Stimulated activated CD8-positive, alpha-beta memory T cell treated with anti-CD3 and anti-CD28 coated beads, Interleukin-12 subunit alpha, Interleukin-12 subunit beta, amount 100 ng/mL, for 4 hours (primary cell): ENCODE measurements at regions not wholly inside any gene's neighbourhood (a gene's known extent, or its start where the extent isn't known, plus 50 kb on each side); places are given as distances from the start of the nearest gene placed in this dataset.
"Not testable (repeated sequence)": the region's sequence is repeated elsewhere in the genome, so short reads cannot be mapped to it uniquely, and the experiment has no call there.

Experiments
- DNase-seq: peaks from one replicate; pipeline ENCODE4 v3.0.0-alpha.2; 2020; ENCODE audit warnings: low read depth

- no peak for DNase-seq
Measured at GRCh38 chr2:240255811-240256703, 115.6 kb upstream of the OTOS start.

- DNase-seq = no peak
Measured at GRCh38 chr2:240256704-240257637, 116.5 kb upstream of the OTOS start.

GRCh38 chr2:240257940-240258580 is 117.6 kb upstream of the OTOS start:
- DNase-seq = no peak

GRCh38 chr2:240258685-240259084 is 118.2 kb upstream of the OTOS start:
- no peak for DNase-seq

- DNase-seq = no peak
Measured at GRCh38 chr2:240259201-240259923, 118.9 kb upstream of the OTOS start.

- DNase-seq = no peak
Measured at GRCh38 chr2:240259924-240260529, 119.6 kb upstream of the OTOS start.

GRCh38 chr2:240260664-240261063 is 120.2 kb upstream of the OTOS start:
- no peak for DNase-seq

GRCh38 chr2:240262578-240262977 is 122.1 kb upstream of the OTOS start:
- not testable (repeated sequence) for DNase-seq

GRCh38 chr2:240269380-240269779 is 128.9 kb upstream of the OTOS start:
- DNase-seq = no peak

- no peak for DNase-seq
Measured at GRCh38 chr2:240269886-240270285, 129.4 kb upstream of the OTOS start.

- DNase-seq = no peak
Measured at GRCh38 chr2:240271716-240272341, 131.4 kb upstream of the OTOS start.

GRCh38 chr2:240275386-240275785 is 134.9 kb upstream of the OTOS start:
- DNase-seq = no peak

- no peak for DNase-seq
Measured at GRCh38 chr2:240277073-240277806, 136.8 kb upstream of the OTOS start.

GRCh38 chr2:240277807-240278522 is 137.5 kb upstream of the OTOS start:
- no peak for DNase-seq

GRCh38 chr2:240278661-240279060 is 138.2 kb upstream of the OTOS start:
- DNase-seq = no peak

GRCh38 chr2:240280621-240281020 is 140.2 kb upstream of the OTOS start:
- no peak for DNase-seq

- DNase-seq = no peak
Measured at GRCh38 chr2:240284503-240285259, 144.2 kb upstream of the OTOS start.

- no peak for DNase-seq
Measured at GRCh38 chr2:240285725-240286124, 145.3 kb upstream of the OTOS start.

GRCh38 chr2:240286596-240286995 is 146.1 kb upstream of the OTOS start:
- no peak for DNase-seq
